ENCODE measurements at regions not wholly inside any gene's neighbourhood (a gene's known extent, or its start where the extent isn't known, plus 50 kb on each side); places are given as distances from the start of the nearest gene placed in this dataset.

DNA sequence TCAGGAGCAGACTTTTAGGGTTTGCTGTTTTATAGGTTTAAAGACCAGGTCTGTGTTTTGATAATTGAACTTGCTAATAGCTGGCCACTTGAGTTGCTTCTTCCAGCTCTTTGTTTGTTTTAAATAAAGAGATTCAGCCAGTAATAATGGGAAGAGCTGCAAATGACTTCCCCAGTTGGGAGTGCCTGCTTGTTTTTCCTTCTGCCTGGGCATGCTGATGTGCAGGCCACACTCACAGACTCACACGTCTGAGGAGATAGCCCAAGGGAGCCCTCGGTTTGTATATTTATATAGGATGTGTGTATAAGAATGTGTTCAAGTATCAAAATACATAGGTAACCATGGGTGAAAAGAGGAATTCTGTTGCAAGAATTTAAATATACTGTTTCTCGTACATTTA lies 78.2 kb upstream of the BOC start:
- Histone ChIP-seq H3K23ac (ENCODE audit: insufficient read length) (no peak overlapping the region), H3K27ac (ENCODE audit: low read depth, low read length) (no peak overlapping the region), H3K4me1 (replicated peaks in 1 of 4; ENCODE audit: control insufficient read depth in 3 of 4, insufficient read depth in 4 of 4, low read length in 3 of 4) (peaks cover 0 to 4% (median 1%) of the 10 kb centered on the region in 4 experiments; a peak in 3 of 7 replicates), H3K14ac (ENCODE audit: insufficient read length) (no peak overlapping the region), H2BK120ac (replicated peaks; ENCODE audit: low read depth, low read length) (no peak overlapping the region), H3K79me1 (ENCODE audit: low read depth, low read length) (no peaks in the 10 kb centered on the region), H2BK20ac (ENCODE audit: low read length) (no peak overlapping the region), H2AFZ (ENCODE audit: low read length) (no peak overlapping the region), H2BK5ac (ENCODE audit: low read depth, low read length) (no peak overlapping the region), H3K18ac (ENCODE audit: extremely low read depth, low read length) (no peak overlapping the region), H3K4me2 (ENCODE audit: insufficient read depth in 1 of 2, low read depth in 2 of 2, low read length in 2 of 2) (no peak overlapping the region), H3K4ac (replicated peaks; ENCODE audit: insufficient read length, low read depth, low read length) (no peak overlapping the region), H3K23me2 (ENCODE audit: low read depth, low read length) (no peaks in the 10 kb centered on the region), H4K5ac (ENCODE audit: insufficient read length, low read depth, low read length) (no peak overlapping the region), H4K8ac (ENCODE audit: extremely low read depth, insufficient read depth, low read length) (no peak overlapping the region), H3K9ac (replicated peaks in 1 of 4; ENCODE audit: extremely low read depth in 1 of 4, low read depth in 3 of 4, low read length in 3 of 4) (no peak overlapping the region), H2AK5ac (ENCODE audit: low read depth, low read length) (no peak overlapping the region), H3K9me3 (ENCODE audit: insufficient read depth in 2 of 2, low read depth in 1 of 2, low read length in 1 of 2) (no peaks in the 10 kb centered on the region), H3K36me3 (ENCODE audit: control insufficient read depth in 2 of 4, insufficient read depth in 4 of 4, low read length in 3 of 4) (no peaks in the 10 kb centered on the region), H4K91ac (replicated peaks; ENCODE audit: insufficient read length, low read length) (no peak overlapping the region), H2BK15ac (ENCODE audit: low read length) (no peak overlapping the region), H4K20me1 (replicated peaks in 1 of 2; ENCODE audit: control insufficient read depth in 1 of 2, insufficient read depth in 2 of 2, low read length in 2 of 2) (no peaks in the 10 kb centered on the region), H3K27me3 (replicated peaks in 1 of 4; ENCODE audit: control insufficient read depth in 3 of 4, extremely low read depth in 1 of 4, insufficient read depth in 3 of 4, low read length in 3 of 4) (no peaks in the 10 kb centered on the region), H3K56ac (replicated peaks; ENCODE audit: insufficient read length, low read depth, low read length) (no peak overlapping the region), H3K4me3 (ENCODE audit: extremely low read depth in 1 of 4, insufficient read depth in 2 of 4, low read depth in 3 of 4, low read length in 4 of 4) (no peak overlapping the region), H3K79me2 (ENCODE audit: control insufficient read depth in 1 of 2, insufficient read depth in 2 of 2, low read length in 2 of 2) (no peaks in the 10 kb centered on the region), H2BK12ac (ENCODE audit: low read depth, low read length) (no peak overlapping the region)
- POLR2A ChIA-PET (ENCODE audit: partially characterized antibody), result interaction anchor here (0.8 kb wide), 1 partner anchor 78 kb away, joined by 3 read pairs; no protein-coding TSS in a partner anchor
- TF ChIP-seq RNF2 (IDR thresholded peaks at IDR 0.05; ENCODE audit: borderline replicate concordance, low read depth, low read length, missing control alignments, poor library complexity, severe bottlenecking) (no peak), CBX8 (IDR thresholded peaks at IDR 0.05; ENCODE audit: borderline replicate concordance, low read depth, low read length) (no peak), TAF1 (IDR thresholded peaks at IDR 0.05; ENCODE audit: low read depth, low read length) (no peak), RAD21 (IDR thresholded peaks at IDR 0.05 in 1 of 2, conservative IDR thresholded peaks at IDR 0.05 in 1 of 2; ENCODE audit: low read depth in 2 of 2, low read length in 2 of 2) (no peak), BCL11A (IDR thresholded peaks at IDR 0.05; ENCODE audit: low read depth in 2 of 2, low read length in 2 of 2) (no peak), FOSL1 (IDR thresholded peaks at IDR 0.05; ENCODE audit: insufficient read depth, low read depth, low read length) (no peak)
- CTCF ChIA-PET (ENCODE audit: partially characterized antibody), result interaction anchor here (0.7 to 8.5 kb wide), 15 partner anchors 9 to 490 kb away, joined by 3 to 65 read pairs (median 5); no protein-coding TSS in a partner anchor
- WGBS, 2 experiments (ENCODE audit: extremely low coverage in 1 of 2, insufficient coverage in 1 of 2, insufficient read length in 1 of 2, insufficient replicate concordance in 2 of 2, low coverage in 1 of 2, low lambda C conversion rate in 2 of 2, missing lambda C conversion rate in 1 of 2), result 93% methylated on average over 3 of the region's 3 CpGs; no CpG with 5 or more reads in 1 of the 2 experiments
- FAIRE-seq (no peak), DNase-seq (ENCODE audit: low read depth in 1 of 2, low spot score in 2 of 2) (no peak)
